H1 (cell line): ENCODE measurements at regions not wholly inside any gene's neighbourhood (a gene's known extent, or its start where the extent isn't known, plus 50 kb on each side); places are given as distances from the start of the nearest gene placed in this dataset.

ENCODE experiments used
- CTCF ChIA-PET: fragments of 300-600 bp; sonication (Branson Sonifier 250); formaldehyde crosslinking; loops from one replicate; lab custom pipeline; 2021; ENCODE audit not compliant: partially characterized antibody; lab: Charles Lee
- POLR2A ChIA-PET: fragments of 300-600 bp; sonication (Branson Sonifier 250); formaldehyde crosslinking; loops from one replicate; lab custom pipeline; 2021; ENCODE audit warnings: inconsistent platforms; ENCODE audit not compliant: partially characterized antibody; lab: Charles Lee
- DNase-seq, 2 experiments: peaks; one replicate each; pipeline versions ENCODE4 v3.0.0 to v3.0.0-alpha.2; 2010 to 2022; ENCODE audit warnings: low spot score in 2 of 2, low read depth in 1 of 2, mixed read lengths in 1 of 2
- FAIRE-seq: peaks from 2 replicates; lab custom pipeline; 2011; peaks lifted over from hg19 to GRCh38; lab: Jason Lieb, UNC
- H2AFZ ChIP-seq: 2 replicates; pipeline ENCODE4 v1.8.1; 2012; ENCODE audit warnings: low read length, inconsistent platforms
- H2AK5ac ChIP-seq: 2 replicates; pipeline ENCODE4 v1.6.1; 2013; ENCODE audit warnings: low read depth, low read length
- H2BK120ac ChIP-seq: replicated peaks from 2 replicates; pipeline ENCODE3; 2013; ENCODE audit warnings: low read depth, low read length, inconsistent platforms
- H2BK12ac ChIP-seq: 2 replicates; pipeline ENCODE4 v1.6.1; 2013; ENCODE audit warnings: low read depth, low read length
- H2BK15ac ChIP-seq: 2 replicates; pipeline ENCODE4 v1.6.1; 2013; ENCODE audit warnings: low read length
- H2BK20ac ChIP-seq: 2 replicates; pipeline ENCODE4 v1.6.1; 2013; ENCODE audit warnings: low read length
- H2BK5ac ChIP-seq: 2 replicates; pipeline ENCODE4 v1.6.1; 2013; ENCODE audit warnings: low read depth, low read length
- H3K14ac ChIP-seq: 2 replicates; pipeline ENCODE4 v1.6.1; 2013; ENCODE audit warnings: inconsistent platforms; ENCODE audit not compliant: insufficient read length
- H3K18ac ChIP-seq: 2 replicates; pipeline ENCODE4 v1.6.1; 2013; ENCODE audit warnings: low read length; ENCODE audit errors: extremely low read depth
- H3K23ac ChIP-seq: 2 replicates; pipeline ENCODE4 v1.6.1; 2013; ENCODE audit warnings: inconsistent platforms; ENCODE audit not compliant: insufficient read length
- H3K23me2 ChIP-seq: 2 replicates; pipeline ENCODE4 v1.6.1; 2013; ENCODE audit warnings: low read depth, low read length
- H3K27ac ChIP-seq: 2 replicates; pipeline ENCODE4 v1.6.1; 2011; ENCODE audit warnings: low read depth, low read length, inconsistent platforms
- H3K27me3 ChIP-seq, 4 experiments: replicated peaks in 1 of 4; 1 replicate in 1 of 4; 2 replicates in 3 of 4; pipeline versions ENCODE4 v1.6.1 to v1.8.1; 2011 to 2013; ENCODE audit warnings: low read length in 3 of 4, mild to moderate bottlenecking in 3 of 4, inconsistent platforms in 2 of 4, mixed read lengths in 2 of 4, moderate library complexity in 1 of 4; ENCODE audit not compliant: control insufficient read depth in 3 of 4, insufficient read depth in 3 of 4; ENCODE audit errors: extremely low read depth in 1 of 4
- H3K36me3 ChIP-seq, 4 experiments: 2 replicates each; pipeline versions ENCODE4 v1.6.1 to v1.8.1; 2011 to 2013; ENCODE audit warnings: mild to moderate bottlenecking in 4 of 4, low read length in 3 of 4, moderate library complexity in 2 of 4, control low read depth in 1 of 4, inconsistent platforms in 1 of 4; ENCODE audit not compliant: insufficient read depth in 4 of 4, control insufficient read depth in 2 of 4
- H3K4ac ChIP-seq: replicated peaks from 2 replicates; pipeline ENCODE3; 2013; ENCODE audit warnings: low read length, low read depth, mixed read lengths, inconsistent platforms; ENCODE audit not compliant: insufficient read length
- H3K4me1 ChIP-seq, 4 experiments: replicated peaks in 1 of 4; 1 replicate in 1 of 4; 2 replicates in 3 of 4; pipeline versions ENCODE4 v1.6.1 to v1.8.1; 2011 to 2013; ENCODE audit warnings: low read length in 3 of 4, inconsistent platforms in 2 of 4, mixed read lengths in 1 of 4; ENCODE audit not compliant: insufficient read depth in 4 of 4, control insufficient read depth in 3 of 4
- H3K4me2 ChIP-seq, 2 experiments: 2 replicates each; pipeline versions ENCODE4 v1.6.1 to v1.8.1; 2011 to 2013; ENCODE audit warnings: low read depth in 2 of 2, low read length in 2 of 2, control low read depth in 1 of 2, inconsistent platforms in 1 of 2, mild to moderate bottlenecking in 1 of 2; ENCODE audit not compliant: insufficient read depth in 1 of 2
- H3K4me3 ChIP-seq, 4 experiments: fragments of 200-600, 300-600 bp in 1 of 4; sonication (generic), shearing (Covaris generic), sonication (Bioruptor Twin) in 1 of 4; 2 replicates each; pipeline versions ENCODE4 v1.5.1 to v1.8.1; 2011 to 2016; ENCODE audit warnings: low read length in 4 of 4, low read depth in 3 of 4, control low read depth in 2 of 4, inconsistent platforms in 2 of 4, mild to moderate bottlenecking in 2 of 4, mixed read lengths in 1 of 4, moderate library complexity in 1 of 4; ENCODE audit not compliant: insufficient read depth in 2 of 4; ENCODE audit errors: extremely low read depth in 1 of 4
- H3K56ac ChIP-seq: replicated peaks from 2 replicates; pipeline ENCODE3; 2013; ENCODE audit warnings: low read depth, mild to moderate bottlenecking, mixed read lengths, low read length, inconsistent platforms; ENCODE audit not compliant: insufficient read length
- H3K79me1 ChIP-seq: 2 replicates; pipeline ENCODE4 v1.6.1; 2013; ENCODE audit warnings: low read depth, low read length, control low read depth
- H3K79me2 ChIP-seq, 2 experiments: 2 replicates each; pipeline versions ENCODE4 v1.6.1 to v1.8.1; 2012 to 2013; ENCODE audit warnings: low read length in 2 of 2, mild to moderate bottlenecking in 2 of 2, inconsistent platforms in 1 of 2; ENCODE audit not compliant: insufficient read depth in 2 of 2, control insufficient read depth in 1 of 2
- H3K9ac ChIP-seq, 4 experiments: replicated peaks in 1 of 4; 1 replicate in 1 of 4; 2 replicates in 3 of 4; pipeline versions ENCODE4 v1.6.1 to v1.8.1; 2011 to 2013; ENCODE audit warnings: low read depth in 3 of 4, low read length in 3 of 4, control low read depth in 2 of 4, mild to moderate bottlenecking in 2 of 4, moderate library complexity in 2 of 4, inconsistent platforms in 1 of 4; ENCODE audit errors: extremely low read depth in 1 of 4
- H3K9me3 ChIP-seq, 2 experiments: 2 replicates each; pipeline versions ENCODE4 v1.6.1 to v1.8.1; 2012 to 2013; ENCODE audit warnings: mild to moderate bottlenecking in 2 of 2, moderate library complexity in 2 of 2, control low read depth in 1 of 2, inconsistent platforms in 1 of 2, low read depth in 1 of 2, low read length in 1 of 2, mixed read lengths in 1 of 2; ENCODE audit not compliant: insufficient read depth in 2 of 2
- H4K20me1 ChIP-seq, 2 experiments: replicated peaks in 1 of 2; 2 replicates each; pipeline versions ENCODE3 to v1.8.1; 2011 to 2013; ENCODE audit warnings: inconsistent platforms in 2 of 2, low read length in 2 of 2, mild to moderate bottlenecking in 1 of 2; ENCODE audit not compliant: insufficient read depth in 2 of 2, control insufficient read depth in 1 of 2
- H4K5ac ChIP-seq: 2 replicates; pipeline ENCODE4 v1.6.1; 2013; ENCODE audit warnings: low read length, low read depth, mixed read lengths, inconsistent platforms; ENCODE audit not compliant: insufficient read length
- H4K8ac ChIP-seq: 2 replicates; pipeline ENCODE4 v1.8.0; 2013; ENCODE audit warnings: mild to moderate bottlenecking, moderate library complexity, low read length, inconsistent platforms; ENCODE audit not compliant: insufficient read depth; ENCODE audit errors: extremely low read depth
- H4K91ac ChIP-seq: replicated peaks from 2 replicates; pipeline ENCODE3; 2013; ENCODE audit warnings: low read length, mixed read lengths, inconsistent platforms; ENCODE audit not compliant: insufficient read length
- EGR1 ChIP-seq: IDR thresholded peaks from 2 replicates; pipeline ENCODE4 v1.6.1; 2011; ENCODE audit warnings: low read depth, low read length, borderline replicate concordance
- JUN ChIP-seq: IDR thresholded peaks from 2 replicates; pipeline ENCODE4 v1.6.1; 2011; ENCODE audit warnings: low read depth, mild to moderate bottlenecking, improper control_type of control experiment, low read length
- MAFK ChIP-seq: IDR thresholded peaks from 2 replicates; pipeline ENCODE4 v1.6.1; 2012; ENCODE audit warnings: low read depth, mild to moderate bottlenecking, improper control_type of control experiment, low read length
- RBBP5 ChIP-seq: IDR thresholded peaks from 2 replicates; pipeline ENCODE4 v1.7.1; 2012; ENCODE audit warnings: low read depth, mild to moderate bottlenecking, inconsistent platforms, low read length, moderate library complexity, borderline replicate concordance
- RNF2 ChIP-seq: fragments of 200-900, 300-1000 bp; sonication (generic); IDR thresholded peaks from 2 replicates; pipeline ENCODE4 v1.7.1; 2016; ENCODE audit warnings: borderline replicate concordance, low read depth, mild to moderate bottlenecking, antibody characterized with exemption, low read length; ENCODE audit not compliant: poor library complexity, severe bottlenecking; ENCODE audit errors: missing control alignments
- SIRT6 ChIP-seq: IDR thresholded peaks from one replicate; pipeline ENCODE4 v1.7.1; 2012; ENCODE audit warnings: low read length, inconsistent platforms
- WGBS, 2 experiments: shearing (Covaris generic) in 1 of 2; methylation state at CpG; one replicate each; pipeline versions ENCODE4 v1.1.6 to v1.1.7; 2013 to 2015; ENCODE audit warnings: low lambda C conversion rate in 2 of 2, mixed read lengths in 2 of 2, inconsistent platforms in 1 of 2, low coverage in 1 of 2, missing lambda C conversion rate in 1 of 2; ENCODE audit not compliant: insufficient replicate concordance in 2 of 2, insufficient coverage in 1 of 2, insufficient read length in 1 of 2; ENCODE audit errors: extremely low coverage in 1 of 2, missing lambda C conversion rate in 1 of 2; 5-methylcytosine and 5-hydroxymethylcytosine counted together
- TF ChIP-seq, protein P1 (sequence below): IDR thresholded peaks from 2 replicates; pipeline ENCODE4 v1.6.1; 2011; ENCODE audit warnings: low read depth, mild to moderate bottlenecking, low read length; ENCODE audit not compliant: insufficient read depth

DNA sequence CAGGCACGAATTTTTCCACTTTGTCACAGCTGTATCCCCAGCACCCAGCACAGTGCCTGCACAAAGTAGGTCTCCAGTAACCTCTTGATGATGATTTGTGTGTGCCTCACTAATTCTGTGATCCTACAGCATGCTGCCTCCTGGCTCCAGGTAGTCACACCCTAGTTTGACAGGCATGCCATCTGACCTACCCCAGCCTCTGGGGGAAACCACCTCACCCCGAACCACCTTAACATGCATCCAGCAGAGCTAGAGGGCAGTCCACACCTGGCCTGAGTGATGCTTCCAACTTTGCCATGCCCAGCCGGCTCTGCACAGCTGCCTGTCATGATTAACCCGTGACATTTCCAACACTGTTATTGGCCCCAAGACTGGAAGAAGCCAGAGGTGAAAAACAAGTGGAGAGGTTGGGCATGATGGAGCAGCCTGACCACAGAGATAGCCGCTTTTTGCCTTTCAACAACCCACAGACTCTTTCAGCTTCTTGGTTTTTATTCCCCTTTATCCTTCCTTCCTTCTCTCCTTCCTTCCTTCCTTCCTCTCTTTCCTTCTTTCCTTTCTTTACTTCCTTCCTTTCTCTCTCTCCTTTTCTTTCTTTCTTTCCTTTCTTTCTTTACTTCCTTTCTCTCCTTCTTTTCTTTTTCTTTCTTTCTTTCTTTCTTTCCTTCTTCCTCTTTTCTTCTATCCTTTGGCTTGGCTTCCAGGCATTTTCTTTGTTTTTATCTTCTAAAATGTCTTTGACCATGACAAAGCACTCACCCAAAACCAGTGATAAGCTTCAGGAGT is 294.4 kb upstream of the SIX2 start:
- Histone ChIP-seq H3K9ac (no peak overlapping the region), H3K4ac (no peak overlapping the region), H3K14ac (no peak overlapping the region), H2BK15ac (no peak overlapping the region), H3K27me3 (no peaks in the 10 kb centered on the region; a peak in 1 of 7 replicates), H4K20me1 (no peaks in the 10 kb centered on the region), H3K56ac (no peak overlapping the region), H3K4me1 (peaks cover 0 to 2% (median 0%) of the 10 kb centered on the region in 4 experiments; a peak in 1 of 7 replicates), H4K8ac (no peak overlapping the region), H2BK12ac (no peak overlapping the region), H3K23ac (no peak overlapping the region), H3K4me3 (no peak overlapping the region), H3K79me2 (no peaks in the 10 kb centered on the region), H3K27ac (no peak overlapping the region), H2BK5ac (no peak overlapping the region), H4K91ac (no peak overlapping the region), H2BK120ac (no peak overlapping the region), H3K23me2 (no peaks in the 10 kb centered on the region), H3K4me2 (no peak overlapping the region), H3K18ac (no peak overlapping the region), H2AK5ac (no peak overlapping the region), H3K79me1 (no peaks in the 10 kb centered on the region), H4K5ac (no peak overlapping the region), H3K36me3 (no peaks in the 10 kb centered on the region), H3K9me3 (no peaks in the 10 kb centered on the region), H2BK20ac (no peak overlapping the region), H2AFZ (0 out of 2 replicates have a peak overlapping the region, but pooled peaks have one; percentile 3)
- ChIA-PET POLR2A (no interaction called here), CTCF (interaction anchor here (1.1 to 1.7 kb wide), 2 partner anchors 17 to 31 kb away, joined by 3 to 5 read pairs; no protein-coding TSS in a partner anchor)
- FAIRE-seq: no peak
- 95% methylated on average over 5 of the region's 5 CpGs; no CpG with 5 or more reads in 1 of the 2 experiments for WGBS, 2 experiments
- TF ChIP-seq RNF2 (no peak), EGR1 (no peak), SIRT6 (no peak), RBBP5 (no peak), JUN (no peak), MAFK (no peak)
- TF ChIP-seq, protein P1, sequence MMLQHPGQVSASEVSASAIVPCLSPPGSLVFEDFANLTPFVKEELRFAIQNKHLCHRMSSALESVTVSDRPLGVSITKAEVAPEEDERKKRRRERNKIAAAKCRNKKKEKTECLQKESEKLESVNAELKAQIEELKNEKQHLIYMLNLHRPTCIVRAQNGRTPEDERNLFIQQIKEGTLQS: no peak
- no peak for DNase-seq
